ENCODE measurements at regions not wholly inside any gene's neighbourhood (a gene's known extent, or its start where the extent isn't known, plus 50 kb on each side); places are given as distances from the start of the nearest gene placed in this dataset.
A peak's percentile ranks its signal among the peaks of the same experiment; 100 is the strongest.
"Not testable (repeated sequence)": the region's sequence is repeated elsewhere in the genome, so short reads cannot be mapped to it uniquely, and the experiment has no call there.

DNA sequence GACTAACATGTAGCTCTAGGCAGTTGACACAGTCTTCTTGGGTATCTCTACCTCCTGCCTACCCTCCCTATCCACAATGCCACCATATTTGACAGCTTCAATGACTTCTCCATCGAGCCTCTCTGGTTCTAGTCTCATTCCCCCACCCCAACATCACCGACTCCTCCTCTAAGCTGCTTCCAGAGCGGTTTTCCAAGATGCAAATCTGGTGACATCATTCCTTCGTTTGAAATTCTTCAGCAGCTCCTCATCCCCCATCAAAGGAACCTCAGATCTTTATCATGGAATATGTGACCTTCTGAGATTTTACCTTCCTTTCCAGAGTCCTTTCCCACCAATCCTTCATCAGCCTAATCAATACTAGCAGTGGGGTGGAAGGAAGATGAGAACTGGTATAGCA lies 352.4 kb upstream of the RUNX1 start:
- no peak for DNase-seq

DNA sequence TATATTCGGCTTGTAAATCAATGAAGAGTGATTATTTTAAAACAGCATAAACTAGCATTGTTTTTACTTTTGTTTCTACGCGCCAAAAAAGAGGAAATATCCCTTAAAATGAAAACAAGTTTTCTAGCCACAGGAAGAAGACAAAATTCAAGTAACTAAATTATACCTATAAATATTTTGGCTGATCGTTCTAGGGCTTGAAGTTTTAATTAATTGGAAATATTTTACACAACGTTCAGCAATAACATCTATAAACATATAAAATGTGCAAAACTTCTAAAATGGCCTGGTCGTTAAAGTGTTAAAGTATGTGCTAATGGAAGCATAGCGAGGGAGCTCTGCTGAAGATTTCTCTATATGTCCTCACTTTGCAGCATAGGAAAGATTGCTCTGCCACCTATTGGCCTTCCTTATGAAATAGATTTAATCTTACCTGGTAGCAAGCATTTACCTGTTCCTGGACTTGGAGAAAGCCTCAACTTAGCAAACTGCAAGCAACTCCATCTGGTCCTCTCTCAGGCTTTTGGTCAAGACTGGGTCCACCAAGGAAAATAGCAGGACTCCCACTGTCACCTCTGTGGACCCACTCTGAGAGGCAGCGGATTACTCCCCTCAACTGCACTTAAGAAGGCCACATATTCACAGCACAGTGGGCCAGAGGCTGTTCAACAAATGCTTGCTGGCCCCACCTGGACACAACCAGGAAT lies 351.3 kb upstream of the RUNX1 start:
- DNase-seq, result peak; percentile 57

DNA sequence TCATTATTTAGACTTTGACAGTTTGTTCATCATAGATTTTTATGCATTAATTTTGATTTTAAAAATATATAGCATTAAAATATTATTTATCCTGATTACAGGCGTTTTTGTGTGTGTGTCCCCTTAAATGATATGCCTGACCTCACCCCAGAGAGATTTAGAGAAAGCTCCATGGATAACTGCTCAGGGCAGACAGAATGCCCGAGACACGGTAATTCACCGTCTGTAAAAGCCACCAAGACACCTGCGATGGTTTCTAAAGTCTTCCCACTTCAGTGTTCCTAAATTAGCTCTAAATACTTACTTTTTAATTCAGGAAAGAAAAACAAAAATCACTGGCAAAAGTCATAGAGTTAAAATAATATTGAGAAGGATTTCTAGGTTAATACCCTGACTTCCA lies 350.6 kb upstream of the RUNX1 start:
- no peak for DNase-seq

DNA sequence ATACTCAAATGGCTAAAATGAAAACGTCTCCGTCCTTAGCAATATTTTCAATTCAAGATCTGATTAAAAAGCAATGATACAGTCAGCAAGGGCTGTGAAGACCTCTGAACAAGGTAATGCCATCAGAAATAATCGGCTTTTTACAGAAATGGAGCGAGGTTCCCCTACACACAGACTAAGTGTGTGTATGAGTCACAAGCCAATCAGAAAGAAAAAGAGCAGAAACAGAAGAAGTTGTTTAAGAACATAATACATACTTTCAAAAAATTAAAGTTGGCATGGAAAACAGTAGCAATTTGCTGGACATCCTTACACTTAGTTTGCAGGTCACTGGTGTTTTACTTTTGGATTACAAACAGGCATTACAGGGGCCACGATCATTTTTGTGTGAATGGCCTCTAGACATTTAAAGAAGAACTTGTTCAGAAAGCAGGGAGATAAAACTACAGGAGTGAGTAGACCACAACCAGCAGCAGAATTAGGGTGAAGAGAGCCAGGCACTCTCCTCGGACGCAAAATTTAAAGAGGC lies 350.0 kb upstream of the RUNX1 start:
- DNase-seq, result no peak

DNA sequence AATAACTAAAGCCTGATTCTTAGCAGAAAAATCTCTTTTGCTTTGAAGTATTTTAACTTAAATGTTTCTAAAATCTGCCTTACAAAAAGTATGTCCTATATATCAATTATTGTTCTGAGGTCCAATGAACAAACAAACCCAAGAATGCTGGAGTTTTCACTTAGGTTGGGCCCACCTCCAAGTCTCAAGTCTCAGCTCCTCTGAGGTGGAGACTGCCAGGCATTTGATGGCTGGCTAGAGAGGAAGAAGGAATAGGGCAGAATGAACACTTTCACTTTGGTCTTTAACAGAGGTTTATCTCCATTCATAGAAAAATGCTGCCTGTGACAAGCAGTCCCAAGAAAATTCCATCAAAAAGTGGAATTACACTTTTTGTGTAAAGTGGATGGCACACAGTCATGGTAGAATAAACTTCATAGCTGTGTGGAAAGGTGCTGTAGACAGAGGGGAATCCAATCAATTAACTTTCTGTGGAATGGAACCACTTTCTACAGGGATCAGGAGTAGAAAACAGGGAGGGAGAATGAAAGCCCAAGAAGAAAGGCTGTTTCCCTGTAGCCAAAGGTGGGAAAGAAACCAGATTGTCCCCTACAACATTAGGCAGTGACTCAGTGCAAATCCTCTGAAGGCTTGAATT lies 349.4 kb upstream of the RUNX1 start:
- no peak for DNase-seq

DNA sequence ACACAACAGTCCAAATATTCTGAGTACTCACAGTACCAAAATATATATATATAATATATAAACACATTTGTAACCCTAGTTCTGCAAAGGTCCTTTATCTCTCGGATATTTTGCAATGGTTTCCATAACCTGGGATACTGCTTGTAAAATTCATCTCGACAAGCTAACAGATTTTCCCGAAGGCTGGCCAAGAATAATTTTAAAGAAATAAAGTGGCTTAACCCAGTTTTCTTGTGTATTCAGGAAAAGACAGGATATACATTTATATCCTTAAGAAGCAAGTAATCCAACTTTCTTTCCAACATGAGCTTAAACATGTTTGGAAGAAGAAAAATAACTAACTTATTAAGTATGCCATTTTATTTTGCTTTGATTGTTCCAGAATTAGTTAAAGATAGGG lies 348.7 kb upstream of the RUNX1 start:
- no peak for DNase-seq

DNA sequence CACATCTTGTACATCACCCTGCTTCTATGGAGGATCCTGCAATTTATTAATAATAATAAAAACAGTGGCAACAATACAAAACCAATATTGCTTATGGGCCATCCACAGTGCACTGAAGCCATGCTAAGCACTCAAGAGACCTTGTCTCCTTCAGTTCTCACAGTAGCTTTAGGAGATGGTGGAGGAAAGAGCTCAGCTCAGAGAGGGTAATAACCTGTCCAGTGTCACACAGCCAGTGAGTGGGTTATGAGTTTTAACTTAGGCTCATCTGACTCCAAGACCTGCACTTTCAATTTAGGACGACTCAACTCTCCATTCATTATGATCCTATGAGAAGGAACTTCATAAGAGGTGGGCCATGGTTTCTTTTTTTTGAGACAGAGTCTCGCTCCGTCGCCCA lies 347.6 kb upstream of the RUNX1 start:
- DNase-seq, result no peak

DNA sequence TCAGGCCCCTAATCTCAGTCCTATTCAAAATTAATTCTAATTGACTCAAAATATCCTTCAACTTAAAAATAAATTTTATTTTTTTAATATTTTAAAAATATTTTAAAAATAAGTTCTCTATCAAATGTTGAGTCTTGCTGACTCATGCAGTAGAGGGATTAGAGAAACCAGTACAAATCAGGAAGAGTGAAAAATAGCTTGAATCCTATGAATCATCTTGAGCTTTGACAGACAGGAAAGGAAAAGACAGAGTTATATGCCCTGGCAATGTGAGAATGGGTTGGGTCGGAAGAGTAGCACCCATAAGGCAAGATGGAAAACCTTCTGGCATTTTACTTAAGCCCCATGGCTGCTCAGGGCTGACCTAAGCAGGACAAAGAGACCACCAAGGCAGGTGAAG lies 346.6 kb upstream of the RUNX1 start:
- no peak for DNase-seq

DNA sequence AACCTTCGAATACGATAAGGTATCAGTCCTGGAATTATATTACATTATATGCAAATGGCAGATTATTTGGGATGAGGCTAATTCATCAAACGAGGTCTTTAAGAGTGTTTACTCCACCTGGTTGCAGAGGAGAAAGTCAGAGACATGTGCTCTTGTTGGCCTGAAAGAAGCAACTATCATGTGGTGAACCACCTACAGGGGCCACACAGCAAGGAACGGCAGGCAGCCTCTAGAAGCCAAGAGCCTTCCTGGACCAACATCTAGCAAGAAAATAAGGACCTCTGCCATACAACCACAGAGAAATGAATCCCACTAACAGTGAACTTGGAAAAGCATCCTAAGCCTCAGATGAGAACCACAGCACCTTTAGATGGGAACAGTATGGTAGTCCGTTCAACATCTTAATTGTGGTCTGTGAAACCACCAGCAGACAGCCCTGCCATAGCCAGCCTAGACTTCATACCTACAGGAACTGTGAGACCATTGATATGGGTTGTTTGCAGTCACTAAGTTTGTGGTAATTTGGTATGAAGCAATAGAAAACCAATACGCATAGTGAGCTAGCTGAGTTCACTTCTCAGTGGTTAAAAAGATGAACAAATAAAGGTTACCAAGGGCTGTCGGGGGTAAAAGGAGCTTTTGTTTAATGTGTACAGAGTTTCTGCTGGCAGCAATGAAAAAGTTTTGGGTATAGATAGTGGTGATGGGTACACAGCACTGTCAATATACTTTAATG lies 345.7 kb upstream of the RUNX1 start:
- DNase-seq, result no peak

DNA sequence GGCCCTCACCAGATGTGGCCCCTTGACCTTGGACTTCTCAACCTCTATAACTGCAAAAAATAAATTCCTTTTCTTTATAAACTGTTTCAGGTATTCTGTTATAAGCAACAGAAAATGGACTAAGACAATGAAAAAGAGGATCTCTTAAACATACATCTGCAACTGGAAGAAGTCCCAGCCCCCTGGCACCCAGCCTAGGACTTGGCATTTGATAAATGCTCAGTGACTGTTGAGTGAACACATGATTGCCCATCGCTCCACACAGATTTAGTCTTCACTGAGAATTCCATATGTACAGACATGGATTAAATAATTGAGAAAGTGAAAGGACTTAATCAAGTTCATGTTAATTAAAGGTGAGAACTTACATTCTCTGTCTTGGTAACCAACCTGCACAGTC lies 344.9 kb upstream of the RUNX1 start:
- DNase-seq, result no peak

DNA sequence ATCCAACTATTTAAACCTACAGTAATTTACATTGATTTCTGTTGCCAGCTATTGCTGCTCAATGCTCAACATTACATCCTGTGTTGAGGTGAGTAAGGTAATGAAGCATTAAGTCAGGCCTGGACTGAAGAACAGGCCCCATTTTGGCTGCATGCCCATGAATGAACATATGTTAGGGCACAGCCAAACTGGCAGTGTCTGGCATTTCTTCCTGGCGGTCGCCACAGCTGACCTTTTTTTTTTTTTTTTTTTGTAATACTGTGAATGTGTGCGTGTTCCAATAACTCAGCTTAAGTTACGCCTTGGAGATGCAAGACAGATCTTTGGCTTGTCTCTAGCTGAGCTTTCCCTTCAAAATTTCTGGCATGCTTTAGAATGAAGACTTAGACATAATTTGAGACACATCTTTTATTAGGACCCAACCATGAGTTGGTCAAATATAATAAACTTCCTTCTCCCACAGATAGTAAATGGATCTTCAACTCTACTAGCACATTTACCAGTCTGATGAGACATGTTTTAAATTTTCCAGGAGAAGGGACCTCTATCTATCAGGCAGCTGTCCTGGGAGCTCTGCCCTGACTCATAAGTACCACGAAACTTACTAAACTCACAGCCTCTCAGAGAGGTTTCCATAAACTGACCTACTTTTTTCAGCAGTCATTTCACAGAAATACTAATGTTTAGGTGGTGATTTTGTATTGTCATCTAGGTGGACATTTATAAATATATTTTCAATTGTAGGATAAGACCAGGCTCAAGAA lies 341.1 kb upstream of the RUNX1 start:
- peak; percentile 21 for DNase-seq

DNA sequence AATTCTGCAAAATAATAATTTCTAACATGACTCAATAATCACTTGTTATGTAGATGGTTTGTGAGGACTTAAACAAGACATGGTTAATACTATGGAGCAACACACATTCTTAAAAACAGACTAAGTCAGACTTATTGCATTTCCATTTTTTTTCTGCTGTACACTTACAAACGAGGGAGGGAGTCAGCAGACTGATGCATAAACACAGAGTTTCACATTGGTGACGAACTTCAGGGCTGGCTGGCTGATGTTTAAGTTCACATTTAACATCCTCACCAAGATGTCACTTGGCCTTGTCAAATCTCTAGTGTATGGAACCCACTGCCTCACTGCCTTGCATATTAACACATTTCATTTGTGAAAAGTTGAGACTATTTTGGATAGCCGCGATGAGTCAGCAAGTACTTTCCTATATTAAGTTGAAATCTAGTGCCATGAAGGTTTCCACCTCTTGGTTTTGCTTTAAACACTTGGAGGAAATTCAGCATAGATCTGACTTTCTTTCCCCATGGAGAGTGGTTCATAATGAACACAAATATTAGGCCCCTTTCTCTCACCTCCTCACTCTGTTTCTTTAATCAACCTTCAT lies 337.5 kb upstream of the RUNX1 start:
- DNase-seq, result no peak

DNA sequence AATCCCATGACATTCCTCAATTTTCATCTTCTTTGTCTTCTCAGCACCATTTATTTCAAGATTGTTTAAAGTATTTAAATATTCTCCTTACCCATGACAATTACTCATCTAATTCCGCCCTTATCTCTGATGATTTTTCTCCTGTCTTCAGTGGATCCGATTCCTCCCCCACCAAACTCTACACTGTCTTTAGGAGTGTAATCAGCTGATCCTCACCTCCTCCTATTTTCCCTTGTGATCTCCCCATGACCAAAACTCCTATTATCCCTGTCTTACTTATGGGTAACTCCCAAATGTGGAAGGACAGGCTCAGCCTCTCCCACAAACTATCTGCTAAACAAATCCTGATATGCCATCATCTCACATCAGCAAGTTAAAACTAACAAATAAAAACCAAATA lies 335.3 kb upstream of the RUNX1 start:
- no peak for DNase-seq

DNA sequence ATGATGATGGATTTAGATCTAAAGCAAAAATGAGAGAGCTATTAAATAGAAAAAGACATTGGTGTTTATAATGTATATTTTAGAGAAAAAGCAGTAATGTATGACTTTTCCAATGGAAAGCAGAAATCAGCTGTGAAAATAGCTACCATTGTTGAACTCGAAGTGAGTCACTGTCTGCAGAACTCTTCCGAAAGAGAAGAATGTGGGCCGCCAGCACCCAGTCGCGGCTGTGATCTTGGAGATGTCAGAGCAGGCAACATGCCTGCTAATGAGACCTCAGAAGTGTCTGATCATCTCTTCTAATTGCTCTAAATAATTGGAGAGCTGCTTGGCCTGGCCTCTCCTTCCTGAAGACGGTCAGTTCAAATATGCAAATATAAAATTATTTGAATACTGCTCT lies 333.6 kb upstream of the RUNX1 start:
- DNase-seq, result no peak

DNA sequence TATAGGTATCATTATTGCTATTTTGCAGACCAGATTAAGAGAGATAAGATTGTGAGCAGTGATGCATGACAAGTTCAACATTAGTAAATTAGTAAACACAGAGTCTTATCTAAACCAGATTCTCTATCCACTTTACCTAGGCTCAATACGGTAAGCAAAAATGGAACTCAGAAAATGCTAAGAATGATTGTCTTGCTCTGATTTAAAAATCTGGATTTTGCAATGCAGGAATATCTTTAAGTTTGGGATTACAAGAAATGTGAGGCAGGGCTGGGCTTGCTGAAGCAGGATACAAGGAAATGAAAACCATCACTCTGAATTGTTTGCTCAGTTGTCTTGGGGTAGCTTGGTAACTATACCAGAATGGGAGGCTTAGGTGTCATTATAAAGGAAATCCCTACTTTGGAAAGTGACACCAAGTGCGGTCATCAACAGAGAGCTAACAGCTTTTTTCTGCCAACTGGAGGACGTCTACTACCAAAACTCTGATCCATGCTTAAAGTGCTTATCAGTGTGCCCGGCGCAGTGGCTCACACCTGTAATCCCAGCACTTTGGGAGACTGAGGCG lies 332.7 kb upstream of the RUNX1 start:
- DNase-seq, result no peak

DNA sequence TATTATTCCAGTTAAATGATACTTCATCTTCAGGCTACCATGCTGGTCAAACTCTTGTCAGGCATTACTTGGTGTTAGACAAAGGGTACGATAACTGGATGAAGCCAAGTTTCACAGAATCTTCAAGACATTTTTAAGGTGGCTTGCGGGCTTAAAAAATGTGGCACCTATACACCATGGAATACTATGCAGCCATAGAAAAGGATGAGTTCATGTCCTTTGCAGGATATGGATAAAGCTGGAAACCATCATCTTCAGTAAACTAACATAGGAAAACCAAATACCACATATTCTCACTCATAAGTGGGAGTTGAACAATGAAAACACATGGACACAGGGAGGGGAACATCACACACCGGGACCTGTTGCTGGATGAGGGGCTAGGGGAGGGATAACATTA lies 331.2 kb upstream of the RUNX1 start:
- not testable (repeated sequence) for DNase-seq

DNA sequence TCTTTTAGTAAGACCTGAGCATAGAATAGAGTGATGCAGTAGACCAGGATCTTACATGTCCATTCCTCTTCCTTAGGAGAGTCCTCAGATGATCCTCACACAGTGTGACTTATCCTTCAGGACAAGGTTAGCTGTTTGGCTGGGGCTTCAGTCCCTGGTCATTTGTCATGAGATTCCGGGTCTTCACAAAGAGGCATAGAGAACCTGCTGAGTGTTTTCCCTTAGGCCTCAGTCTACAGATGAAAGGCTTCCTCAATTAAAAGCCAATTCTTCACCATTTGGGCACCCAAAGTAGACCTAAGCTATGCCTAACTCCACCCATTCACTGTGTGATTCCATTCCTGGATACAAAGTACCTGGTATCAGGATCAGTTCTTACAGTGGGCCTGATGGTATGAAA lies 329.8 kb upstream of the RUNX1 start:
- DNase-seq, result no peak

DNA sequence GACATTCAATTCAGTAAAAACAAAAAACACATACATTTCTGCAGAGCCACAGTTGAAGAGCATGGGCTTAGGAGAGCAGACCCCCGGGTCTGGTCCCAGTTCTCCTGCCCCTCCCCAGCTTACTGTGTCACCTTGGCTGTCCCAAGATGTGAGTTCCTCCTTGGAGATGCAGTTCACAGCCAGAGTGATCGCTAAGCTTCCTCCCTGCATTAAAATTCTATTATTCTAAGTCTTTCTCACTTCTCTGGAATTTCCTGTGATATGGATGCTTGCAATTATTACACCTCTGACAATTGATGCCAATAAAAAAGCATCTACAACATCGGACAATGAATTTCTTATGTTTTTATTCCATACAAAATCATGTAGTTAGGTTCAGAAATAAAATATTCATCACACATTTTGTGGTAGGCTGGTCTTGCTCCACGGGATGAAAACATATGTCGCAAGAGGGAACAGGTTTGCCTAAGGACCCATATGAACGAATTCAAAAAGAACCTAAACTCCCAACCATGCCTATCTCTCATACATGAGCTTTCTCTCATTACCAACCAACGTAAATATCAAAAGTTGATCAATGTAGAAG lies 328.5 kb upstream of the RUNX1 start:
- DNase-seq, result no peak

DNA sequence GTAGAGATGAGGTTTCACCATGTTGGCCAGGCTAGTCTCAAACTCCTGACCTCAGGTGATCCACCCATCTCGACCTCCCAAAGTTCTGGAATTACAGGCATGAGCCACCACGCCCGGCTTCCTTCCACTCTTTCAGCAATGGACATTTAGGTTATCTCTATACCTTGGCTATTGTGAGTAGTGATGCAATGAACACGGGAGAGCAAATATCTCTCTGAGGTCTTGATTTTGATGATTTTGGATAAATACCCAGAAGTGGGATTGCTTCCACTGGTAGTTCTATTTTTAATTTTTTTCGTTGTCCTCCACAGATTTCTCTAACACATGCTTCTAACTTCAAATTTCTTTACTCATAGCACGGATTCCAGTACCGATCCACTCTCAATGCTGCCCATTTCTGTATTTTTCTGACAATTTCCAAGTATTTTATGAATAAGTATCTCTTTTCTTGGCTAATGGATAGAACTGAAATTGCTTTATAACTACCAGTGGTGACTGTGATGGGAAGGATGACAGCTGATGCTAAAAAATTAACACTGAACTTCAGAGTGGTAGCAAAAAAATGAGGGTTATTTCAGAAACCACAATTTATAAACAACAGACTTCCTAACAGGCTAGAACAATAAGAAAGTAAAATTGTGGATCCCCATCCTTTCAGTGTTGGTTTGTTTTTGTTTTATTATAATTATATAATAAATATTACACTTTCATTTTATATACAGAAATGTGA lies 327.5 kb upstream of the RUNX1 start:
- DNase-seq, result no peak

DNA sequence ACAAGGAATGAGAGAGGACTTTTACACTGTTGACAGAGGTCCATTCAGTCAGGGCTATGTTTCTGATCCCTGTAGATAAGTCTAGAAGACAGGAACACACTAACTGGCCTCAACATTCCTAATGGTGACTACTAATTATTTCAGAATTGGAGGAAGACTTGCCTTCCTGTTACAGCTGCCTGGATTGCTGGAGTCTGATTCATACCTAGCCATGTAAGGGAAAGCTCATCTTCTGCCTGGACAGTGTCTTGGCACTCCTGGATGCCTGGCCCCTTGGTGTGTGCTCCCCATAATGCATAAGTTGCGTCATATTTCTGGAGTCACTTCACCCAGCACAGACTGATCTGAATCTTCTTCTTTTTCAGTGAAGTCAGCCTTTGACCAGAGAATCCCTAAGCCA lies 326.0 kb upstream of the RUNX1 start:
- no peak for DNase-seq
